Left ventricle myocardium inferior (tissue), 1 donor: ENCODE measurements at regions not wholly inside any gene's neighbourhood (a gene's known extent, or its start where the extent isn't known, plus 50 kb on each side); places are given as distances from the start of the nearest gene placed in this dataset.

Experiments
- DNase-seq: peaks from one replicate; pipeline ENCODE4 v3.0.0-alpha.2; 2020
- H3K27ac ChIP-seq: fragments of 200-600 bp; replicated peaks from 2 replicates; pipeline ENCODE4 v1.8.0; 2021
- H3K27me3 ChIP-seq: fragments of 200-600 bp; 2 replicates; pipeline ENCODE4 v1.8.0; 2021; ENCODE audit warnings: low read depth
- H3K36me3 ChIP-seq: fragments of 200-600 bp; 2 replicates; pipeline ENCODE4 v1.8.0; 2021
- H3K4me1 ChIP-seq: fragments of 200-600 bp; 2 replicates; pipeline ENCODE4 v1.8.0; 2021
- H3K4me3 ChIP-seq: fragments of 200-600 bp; 2 replicates; pipeline ENCODE4 v1.8.0; 2021; ENCODE audit warnings: mild to moderate bottlenecking, moderate library complexity
- H3K9me3 ChIP-seq: fragments of 200-600 bp; replicated peaks from 2 replicates; pipeline ENCODE4 v1.8.0; 2021
- CTCF ChIP-seq: fragments of 200-600 bp; IDR thresholded peaks from 2 replicates; pipeline ENCODE4 v1.8.0; 2021; ENCODE audit warnings: antibody characterized with exemption, mild to moderate bottlenecking, borderline replicate concordance
- intact Hi-C: fragments of 100-400 bp; cut with micrococcal nuclease; formaldehyde crosslinking; loops from one replicate; pipeline ENCODE4 v1.11.0; 2022
- donor health status: DM: no; HTN: yes; CAD: no; lungs with severe emphysema.

DNA sequence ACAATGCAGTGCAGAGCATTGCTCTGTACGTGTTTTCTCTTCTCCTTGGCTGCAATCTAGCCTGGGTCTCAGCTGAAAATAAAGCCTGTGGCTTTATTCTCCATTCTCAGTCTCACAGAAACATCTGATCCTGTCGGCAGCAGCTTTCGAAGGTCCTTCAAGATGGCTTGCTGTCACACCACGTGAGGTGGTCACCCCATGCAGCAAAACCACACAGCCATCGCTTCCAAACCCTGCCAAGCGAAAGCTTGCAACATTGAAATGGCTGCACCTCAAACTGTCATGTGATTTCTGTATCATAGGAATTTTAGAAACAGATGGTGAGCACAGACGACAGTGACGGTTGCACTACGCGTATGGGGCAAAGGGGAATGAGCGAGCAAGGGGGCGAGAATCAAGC is 98.5 kb upstream of the SMARCA2 start:
- no peaks in the 10 kb centered on the region for H3K4me1 ChIP-seq
- intact Hi-C loops, result no loop called here
- no peak for TF ChIP-seq CTCF
- no peak overlapping the region for H3K27ac ChIP-seq
- no peaks in the 10 kb centered on the region for H3K36me3 ChIP-seq
- peaks cover 66% of the 10 kb centered on the region for H3K27me3 ChIP-seq
- no peak for DNase-seq
- peaks cover 4% of the 10 kb centered on the region for H3K9me3 ChIP-seq
- no peak overlapping the region for H3K4me3 ChIP-seq

GRCh38 chr9:1917396-1917935 is 97.7 kb upstream of the SMARCA2 start:
- intact Hi-C loops, result no loop called here
- Histone ChIP-seq H3K4me3 (no peak overlapping the region), H3K4me1 (no peaks in the 10 kb centered on the region), H3K27ac (no peak overlapping the region), H3K9me3 (peaks cover under 1% of the 10 kb centered on the region), H3K36me3 (no peaks in the 10 kb centered on the region), H3K27me3 (peaks cover 72% of the 10 kb centered on the region)
- no peak for DNase-seq
- TF ChIP-seq CTCF, result no peak

DNA sequence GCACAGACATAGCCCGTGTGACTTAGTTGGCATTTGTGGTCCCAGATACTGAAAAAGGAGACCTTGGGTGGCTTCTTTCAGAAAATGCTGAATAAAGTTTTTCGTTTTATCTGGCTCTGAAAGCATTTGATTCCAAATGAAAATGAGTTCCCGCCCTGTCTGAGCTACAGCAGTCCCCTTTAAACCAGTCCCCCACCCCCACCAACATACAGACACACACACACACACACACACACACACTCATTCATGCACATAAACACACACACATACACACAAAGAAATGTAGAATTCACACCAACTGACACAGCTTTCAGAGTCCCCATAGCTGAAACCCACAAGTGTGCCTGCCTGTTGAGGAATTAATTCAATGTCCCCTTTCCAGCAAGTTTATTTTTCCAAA is 97.0 kb upstream of the SMARCA2 start:
- no peak for TF ChIP-seq CTCF
- intact Hi-C loops, result no loop called here
- Histone ChIP-seq H3K36me3 (no peaks in the 10 kb centered on the region), H3K27me3 (peaks cover 72% of the 10 kb centered on the region), H3K9me3 (no peaks in the 10 kb centered on the region), H3K4me1 (no peaks in the 10 kb centered on the region), H3K4me3 (no peak overlapping the region), H3K27ac (no peak overlapping the region)
- DNase-seq, result no peak

GRCh38 chr9:1918622-1919021 is 96.5 kb upstream of the SMARCA2 start:
- H3K4me1 ChIP-seq, result no peaks in the 10 kb centered on the region
- intact Hi-C loops, result no loop called here
- no peaks in the 10 kb centered on the region for H3K9me3 ChIP-seq
- TF ChIP-seq CTCF, result no peak
- no peak overlapping the region for H3K4me3 ChIP-seq
- H3K36me3 ChIP-seq, result no peaks in the 10 kb centered on the region
- H3K27me3 ChIP-seq, result peaks cover 72% of the 10 kb centered on the region
- no peak overlapping the region for H3K27ac ChIP-seq
- no peak for DNase-seq

GRCh38 chr9:1919229-1919628 is 95.9 kb upstream of the SMARCA2 start:
- intact Hi-C loops, result no loop called here

More at GRCh38 chr9:1919229-1919628, 95.9 kb upstream of the SMARCA2 start:
- no peak overlapping the region for H3K4me3 ChIP-seq
- DNase-seq, result no peak
- no peaks in the 10 kb centered on the region for H3K36me3 ChIP-seq
- H3K4me1 ChIP-seq, result no peaks in the 10 kb centered on the region
- TF ChIP-seq CTCF, result no peak
- H3K9me3 ChIP-seq, result no peaks in the 10 kb centered on the region
- peaks cover 69% of the 10 kb centered on the region for H3K27me3 ChIP-seq
- no peak overlapping the region for H3K27ac ChIP-seq
